Transverse colon (tissue), 4 donors: ENCODE measurements at regions not wholly inside any gene's neighbourhood (a gene's known extent, or its start where the extent isn't known, plus 50 kb on each side); places are given as distances from the start of the nearest gene placed in this dataset.

ENCODE experiments used
- DNase-seq: peaks from one replicate; pipeline ENCODE4 v3.0.0-alpha.2; 2019
- H3K27ac ChIP-seq, 4 donors: fragments of 200-600 bp; sonication (generic); 2 replicates each; pipeline ENCODE4 v1.5.1; 2016 to 2018; ENCODE audit warnings: inconsistent platforms in 4 of 4
- H3K27me3 ChIP-seq: fragments of 200-600 bp; sonication (generic); 2 replicates; pipeline ENCODE4 v1.5.1; 2017; ENCODE audit warnings: inconsistent platforms
- H3K36me3 ChIP-seq, 4 donors: fragments of 200-600 bp; sonication (generic); 2 replicates each; pipeline ENCODE4 v1.5.1; 2017 to 2019; ENCODE audit warnings: inconsistent platforms in 4 of 4
- H3K4me1 ChIP-seq, 4 donors: fragments of 200-600 bp; sonication (generic); 2 replicates each; pipeline ENCODE4 v1.5.1; 2017 to 2020; ENCODE audit warnings: inconsistent platforms in 4 of 4
- H3K4me3 ChIP-seq, 4 donors: fragments of 200-600 bp; sonication (generic); 1 replicate in 1 of 4; 2 replicates in 3 of 4; pipeline versions ENCODE4 v1.5.1 to v1.6.1; 2017 to 2019; ENCODE audit warnings: inconsistent platforms in 4 of 4
- H3K9me3 ChIP-seq, 2 donors: fragments of 200-600 bp; sonication (generic); 2 replicates each; pipeline ENCODE4 v1.5.1; 2017 to 2019; ENCODE audit warnings: inconsistent platforms in 2 of 2
- EP300 ChIP-seq: sonication (generic); formaldehyde crosslinking; IDR thresholded peaks from one replicate; pipeline ENCODE4 v1.6.1; 2017; ENCODE audit warnings: antibody characterized with exemption, low read depth
- POLR2A ChIP-seq: fragments of 450-650 bp; IDR thresholded peaks from one replicate; pipeline ENCODE4 v1.6.1; 2016; ENCODE audit warnings: antibody characterized with exemption, mild to moderate bottlenecking, moderate library complexity
- POLR2AphosphoS5 ChIP-seq, 3 donors: sonication (generic); formaldehyde crosslinking; IDR thresholded peaks; one replicate each; pipeline ENCODE4 v1.6.1; 2016; ENCODE audit warnings: antibody characterized with exemption in 3 of 3
- WGBS, 2 donors: methylation state at CpG; one replicate each; pipeline ENCODE4 v1.1.5; 2018; ENCODE audit warnings: low coverage in 1 of 2; 5-methylcytosine and 5-hydroxymethylcytosine counted together
- in situ Hi-C, 4 donors: fragments of 200-750 bp; cut with MboI; loops; one replicate each; pipeline versions ENCODE4 v1.15.0 to v1.15.1; 2017; ENCODE audit warnings: low sequenced_read_pairs in 3 of 4, low pct_ligation_motif_present in 1 of 4, low pct_unique_long_range_greater_than_20kb in 1 of 4
- intact Hi-C: fragments of 100-400 bp; cut with DNase I; formaldehyde crosslinking; loops from one replicate; pipeline ENCODE4 v1.15.1; 2023; ENCODE audit warnings: low total_unique reads
- small RNA-seq, 4 donors: library from RNA; depleted of rRNA; stranded (forward); fragments of <200 nt; gene quantifications; one replicate each; pipeline ENCODE3, GENCODE V24; 2016
- TF ChIP-seq, protein P1 (sequence below), 5 experiments: fragments of 200-600 bp in 3 of 5; fragments of 450-650 bp in 2 of 5; sonication (generic) in 3 of 5; IDR thresholded peaks; 1 replicate in 2 of 5; 2 replicates in 3 of 5; pipeline ENCODE4 v1.5.1; 2016 to 2017; ENCODE audit warnings: antibody characterized with exemption in 5 of 5, inconsistent platforms in 3 of 5, mild to moderate bottlenecking in 2 of 5, moderate library complexity in 1 of 5

- WGBS, 2 donors, result 56 to 66% methylated on average over 2 of the region's 2 CpGs
- Histone ChIP-seq H3K27me3 (no peaks in the 10 kb centered on the region), H3K4me1 (no peaks in the 10 kb centered on the region), H3K27ac (no peak overlapping the region), H3K9me3 (no peaks in the 10 kb centered on the region), H3K4me3 (no peak overlapping the region), H3K36me3 (no peaks in the 10 kb centered on the region)
- no peak for TF ChIP-seq POLR2AphosphoS5 (IDR thresholded peaks at IDR 0.05)
- DNase-seq, result no peak
- in situ Hi-C loops (no loop called here), intact Hi-C loops (no loop called here)
Observed at GRCh38 chr4:134276476-134276875, 74.9 kb upstream of the PABPC4L start.

DNA sequence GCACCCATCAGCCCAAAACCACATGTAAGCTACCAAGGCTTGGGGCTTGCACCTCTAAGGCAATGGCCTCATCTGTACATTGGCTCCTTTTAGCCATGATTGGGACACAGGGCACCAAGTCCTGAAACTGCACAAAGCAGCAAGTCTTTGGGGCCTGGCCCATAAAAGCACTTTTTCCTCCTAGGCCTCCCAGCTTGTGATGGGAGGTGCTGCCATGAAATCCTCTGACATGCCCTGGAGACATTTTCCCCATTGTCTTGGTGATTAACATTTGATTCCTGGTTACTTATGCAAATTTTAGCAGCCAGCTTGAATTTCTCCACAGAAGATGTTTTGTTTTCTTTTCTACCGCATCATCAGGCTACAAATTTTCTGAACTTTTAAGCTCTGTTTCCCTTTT is 58.5 kb upstream of the PABPC4L start:
- TF ChIP-seq POLR2A (no peak), POLR2AphosphoS5 (IDR thresholded peaks at IDR 0.05) (no peak), EP300 (no peak)
- TF ChIP-seq, protein P1, sequence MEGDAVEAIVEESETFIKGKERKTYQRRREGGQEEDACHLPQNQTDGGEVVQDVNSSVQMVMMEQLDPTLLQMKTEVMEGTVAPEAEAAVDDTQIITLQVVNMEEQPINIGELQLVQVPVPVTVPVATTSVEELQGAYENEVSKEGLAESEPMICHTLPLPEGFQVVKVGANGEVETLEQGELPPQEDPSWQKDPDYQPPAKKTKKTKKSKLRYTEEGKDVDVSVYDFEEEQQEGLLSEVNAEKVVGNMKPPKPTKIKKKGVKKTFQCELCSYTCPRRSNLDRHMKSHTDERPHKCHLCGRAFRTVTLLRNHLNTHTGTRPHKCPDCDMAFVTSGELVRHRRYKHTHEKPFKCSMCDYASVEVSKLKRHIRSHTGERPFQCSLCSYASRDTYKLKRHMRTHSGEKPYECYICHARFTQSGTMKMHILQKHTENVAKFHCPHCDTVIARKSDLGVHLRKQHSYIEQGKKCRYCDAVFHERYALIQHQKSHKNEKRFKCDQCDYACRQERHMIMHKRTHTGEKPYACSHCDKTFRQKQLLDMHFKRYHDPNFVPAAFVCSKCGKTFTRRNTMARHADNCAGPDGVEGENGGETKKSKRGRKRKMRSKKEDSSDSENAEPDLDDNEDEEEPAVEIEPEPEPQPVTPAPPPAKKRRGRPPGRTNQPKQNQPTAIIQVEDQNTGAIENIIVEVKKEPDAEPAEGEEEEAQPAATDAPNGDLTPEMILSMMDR (IDR thresholded peaks at IDR 0.05), result no peak
- Histone ChIP-seq H3K27me3 (no peaks in the 10 kb centered on the region), H3K27ac (no peak overlapping the region), H3K9me3 (no peaks in the 10 kb centered on the region), H3K36me3 (no peaks in the 10 kb centered on the region), H3K4me3 (no peak overlapping the region), H3K4me1 (no peaks in the 10 kb centered on the region)
- intact Hi-C loops, result no loop called here
- in situ Hi-C loops, result no loop called here
- no peak for DNase-seq
- 77 to 100% methylated on average over 1 of the region's 1 CpG for WGBS, 2 donors

Small RNAs in the stretch of these regions (small RNA-seq; reads per million reads assigned to genes)
- gene AC104619.4 (0 reads per million in 4 donors), gene RF00026 (0 reads per million in 4 donors)
